H9 (cell line): ENCODE measurements at regions not wholly inside any gene's neighbourhood (a gene's known extent, or its start where the extent isn't known, plus 50 kb on each side); places are given as distances from the start of the nearest gene placed in this dataset.

ENCODE experiments used
- DNase-seq: peaks from one replicate; pipeline ENCODE4 v3.0.0-alpha.2; 2017
- H2AFZ ChIP-seq: one replicate; pipeline ENCODE4 v1.6.1; 2013; ENCODE audit warnings: mild to moderate bottlenecking, low read length, control low read depth, moderate library complexity
- H2AK5ac ChIP-seq: 2 replicates; pipeline ENCODE4 v1.6.1; 2013; ENCODE audit warnings: low read length, control low read depth, mixed read lengths; ENCODE audit not compliant: insufficient read length
- H2BK120ac ChIP-seq: one replicate; pipeline ENCODE4 v1.6.1; 2013; ENCODE audit warnings: low read depth, mild to moderate bottlenecking, low read length, control low read depth, inconsistent platforms; ENCODE audit not compliant: poor library complexity, severe bottlenecking
- H2BK12ac ChIP-seq: 2 replicates; pipeline ENCODE4 v1.6.1; 2013; ENCODE audit warnings: low read length, control low read depth, mixed read lengths, low read depth; ENCODE audit not compliant: insufficient read length
- H2BK15ac ChIP-seq: 2 replicates; pipeline ENCODE4 v1.6.1; 2013; ENCODE audit warnings: low read depth, low read length, control low read depth
- H2BK20ac ChIP-seq: one replicate; pipeline ENCODE4 v1.6.1; 2013; ENCODE audit warnings: low read depth, mild to moderate bottlenecking, low read length, control low read depth, inconsistent platforms; ENCODE audit not compliant: poor library complexity, severe bottlenecking
- H2BK5ac ChIP-seq: 2 replicates; pipeline ENCODE4 v1.6.1; 2013; ENCODE audit warnings: low read length, control low read depth, mixed read lengths; ENCODE audit not compliant: insufficient read length
- H3K14ac ChIP-seq: 2 replicates; pipeline ENCODE4 v1.6.1; 2013; ENCODE audit warnings: low read length, control low read depth; ENCODE audit not compliant: insufficient read depth
- H3K18ac ChIP-seq: 2 replicates; pipeline ENCODE4 v1.6.1; 2013; ENCODE audit warnings: low read depth, mild to moderate bottlenecking, mixed read lengths, low read length, control low read depth; ENCODE audit not compliant: insufficient read length
- H3K23ac ChIP-seq: 2 replicates; pipeline ENCODE4 v1.6.1; 2013; ENCODE audit warnings: low read length, control low read depth, mixed read lengths, low read depth; ENCODE audit not compliant: insufficient read length
- H3K23me2 ChIP-seq: 2 replicates; pipeline ENCODE4 v1.6.1; 2013; ENCODE audit warnings: low read depth, mild to moderate bottlenecking, mixed read lengths, low read length, control low read depth; ENCODE audit not compliant: insufficient read length, poor library complexity, severe bottlenecking
- H3K27ac ChIP-seq: 2 replicates; pipeline ENCODE4 v1.5.1; 2013; ENCODE audit warnings: low read length, control low read depth, mixed read lengths, low read depth; ENCODE audit not compliant: insufficient read length
- H3K27me3 ChIP-seq: 2 replicates; pipeline ENCODE4 v1.6.1; 2013; ENCODE audit warnings: low read length, control low read depth, inconsistent platforms; ENCODE audit not compliant: insufficient read depth
- H3K4ac ChIP-seq: 2 replicates; pipeline ENCODE4 v1.6.1; 2013; ENCODE audit warnings: low read depth, mild to moderate bottlenecking, control low read depth, inconsistent platforms, low read length, moderate library complexity
- H3K4me1 ChIP-seq: 2 replicates; pipeline ENCODE4 v1.6.1; 2013; ENCODE audit warnings: low read length, control low read depth, inconsistent platforms; ENCODE audit not compliant: insufficient read depth
- H3K4me2 ChIP-seq: 2 replicates; pipeline ENCODE4 v1.6.1; 2013; ENCODE audit warnings: low read length, control low read depth, mixed read lengths; ENCODE audit not compliant: insufficient read length, insufficient read depth
- H3K56ac ChIP-seq: 2 replicates; pipeline ENCODE4 v1.6.1; 2013; ENCODE audit warnings: low read depth, mild to moderate bottlenecking, mixed read lengths, low read length, control low read depth; ENCODE audit not compliant: insufficient read length
- H3K79me1 ChIP-seq: 2 replicates; pipeline ENCODE4 v1.6.1; 2013; ENCODE audit warnings: low read depth, mild to moderate bottlenecking, moderate library complexity, low read length, control low read depth, inconsistent platforms; ENCODE audit not compliant: insufficient read depth, poor library complexity, severe bottlenecking
- H3K79me2 ChIP-seq: 2 replicates; pipeline ENCODE4 v1.6.1; 2013; ENCODE audit warnings: low read length, control low read depth, inconsistent platforms; ENCODE audit not compliant: insufficient read depth
- H3K9ac ChIP-seq: 2 replicates; pipeline ENCODE4 v1.6.1; 2013; ENCODE audit warnings: low read length, control low read depth, mixed read lengths; ENCODE audit not compliant: insufficient read length; ENCODE audit errors: extremely low read depth
- H3K9me3 ChIP-seq: one replicate; pipeline ENCODE4 v1.6.1; 2013; ENCODE audit warnings: low read depth, low read length, inconsistent platforms; ENCODE audit not compliant: control insufficient read depth
- H3T11ph ChIP-seq: one replicate; pipeline ENCODE4 v1.6.1; 2013; ENCODE audit warnings: mild to moderate bottlenecking, low read length, control low read depth, inconsistent platforms
- H4K20me1 ChIP-seq: one replicate; pipeline ENCODE4 v1.6.1; 2013; ENCODE audit not compliant: control insufficient read depth, insufficient read length, insufficient read depth
- H4K5ac ChIP-seq: 2 replicates; pipeline ENCODE4 v1.6.1; 2013; ENCODE audit warnings: low read depth, mild to moderate bottlenecking, mixed read lengths, low read length, control low read depth; ENCODE audit not compliant: insufficient read length
- H4K8ac ChIP-seq: replicated peaks from 2 replicates; pipeline ENCODE4 v1.6.1; 2013; ENCODE audit warnings: low read length, control low read depth, mixed read lengths, low read depth; ENCODE audit not compliant: insufficient read length
- H4K91ac ChIP-seq: 2 replicates; pipeline ENCODE4 v1.6.1; 2013; ENCODE audit warnings: low read depth, mild to moderate bottlenecking, moderate library complexity, mixed read lengths, low read length, control low read depth; ENCODE audit not compliant: insufficient read length
- H3K27ac Mint-ChIP-seq, 3 experiments: 2 replicates in 2 of 3; 3 replicates in 1 of 3; pipeline ENCODE4 v1.8.0; 2020 to 2021; ENCODE audit warnings: mixed read lengths in 3 of 3, mild to moderate bottlenecking in 1 of 3, moderate library complexity in 1 of 3
- H3K27me3 Mint-ChIP-seq: 2 replicates; pipeline ENCODE4 v1.8.0; 2021; ENCODE audit warnings: low read depth, mild to moderate bottlenecking, moderate library complexity, mixed read lengths
- H3K36me3 Mint-ChIP-seq, 3 experiments: 2 replicates in 2 of 3; 3 replicates in 1 of 3; pipeline ENCODE4 v1.8.0; 2020 to 2021; ENCODE audit warnings: low read depth in 3 of 3, mixed read lengths in 3 of 3; ENCODE audit not compliant: insufficient read depth in 1 of 3
- H3K4me1 Mint-ChIP-seq, 2 experiments: 2 replicates each; pipeline ENCODE4 v1.8.0; 2020; ENCODE audit warnings: mixed read lengths in 2 of 2
- H3K4me3 Mint-ChIP-seq, 2 experiments: 2 replicates in 1 of 2; 3 replicates in 1 of 2; pipeline ENCODE4 v1.8.0; 2020 to 2021; ENCODE audit warnings: mild to moderate bottlenecking in 2 of 2, mixed read lengths in 2 of 2, moderate library complexity in 1 of 2
- H3K9me3 Mint-ChIP-seq, 2 experiments: 2 replicates in 1 of 2; 3 replicates in 1 of 2; pipeline ENCODE4 v1.8.0; 2020; ENCODE audit warnings: mild to moderate bottlenecking in 2 of 2, mixed read lengths in 2 of 2, moderate library complexity in 1 of 2
- TF ChIP-seq, protein P1 (sequence below): fragments of 200-600 bp; sonication (generic); conservative IDR thresholded peaks from 3 replicates; pipeline ENCODE4 v1.8.0; 2021; ENCODE audit warnings: antibody characterized with exemption, mild to moderate bottlenecking

- no peak overlapping the region for H4K8ac ChIP-seq
- no peaks in the 10 kb centered on the region for H3K9me3 Mint-ChIP-seq
- H2BK5ac ChIP-seq, result no peak overlapping the region
- no peak overlapping the region for H4K91ac ChIP-seq
- H3K79me2 ChIP-seq, result no peaks in the 10 kb centered on the region
- no peak overlapping the region for H2AFZ ChIP-seq
- H3K4me1 Mint-ChIP-seq, result peaks cover 6 to 9% of the 10 kb centered on the region in 2 experiments; a peak in 3 of 4 replicates
- no peak overlapping the region for H3K4me3 Mint-ChIP-seq
- H3K23me2 ChIP-seq, result no peaks in the 10 kb centered on the region
- no peak overlapping the region for H3K18ac ChIP-seq
- no peak for DNase-seq
- H4K5ac ChIP-seq, result no peak overlapping the region
- no peak overlapping the region for H2AK5ac ChIP-seq
- no peaks in the 10 kb centered on the region for H3K36me3 Mint-ChIP-seq
- H3K23ac ChIP-seq, result no peak overlapping the region
- H3K9me3 ChIP-seq, result no peaks in the 10 kb centered on the region
- no peak overlapping the region for H3K14ac ChIP-seq
- no peaks in the 10 kb centered on the region for H3K27me3 ChIP-seq
- H3K9ac ChIP-seq, result no peak overlapping the region
- no peak overlapping the region for H3K56ac ChIP-seq
- H3K79me1 ChIP-seq, result no peaks in the 10 kb centered on the region
- TF ChIP-seq, protein P1, sequence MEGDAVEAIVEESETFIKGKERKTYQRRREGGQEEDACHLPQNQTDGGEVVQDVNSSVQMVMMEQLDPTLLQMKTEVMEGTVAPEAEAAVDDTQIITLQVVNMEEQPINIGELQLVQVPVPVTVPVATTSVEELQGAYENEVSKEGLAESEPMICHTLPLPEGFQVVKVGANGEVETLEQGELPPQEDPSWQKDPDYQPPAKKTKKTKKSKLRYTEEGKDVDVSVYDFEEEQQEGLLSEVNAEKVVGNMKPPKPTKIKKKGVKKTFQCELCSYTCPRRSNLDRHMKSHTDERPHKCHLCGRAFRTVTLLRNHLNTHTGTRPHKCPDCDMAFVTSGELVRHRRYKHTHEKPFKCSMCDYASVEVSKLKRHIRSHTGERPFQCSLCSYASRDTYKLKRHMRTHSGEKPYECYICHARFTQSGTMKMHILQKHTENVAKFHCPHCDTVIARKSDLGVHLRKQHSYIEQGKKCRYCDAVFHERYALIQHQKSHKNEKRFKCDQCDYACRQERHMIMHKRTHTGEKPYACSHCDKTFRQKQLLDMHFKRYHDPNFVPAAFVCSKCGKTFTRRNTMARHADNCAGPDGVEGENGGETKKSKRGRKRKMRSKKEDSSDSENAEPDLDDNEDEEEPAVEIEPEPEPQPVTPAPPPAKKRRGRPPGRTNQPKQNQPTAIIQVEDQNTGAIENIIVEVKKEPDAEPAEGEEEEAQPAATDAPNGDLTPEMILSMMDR, result no peak
- no peak overlapping the region for H3T11ph ChIP-seq
- H2BK15ac ChIP-seq, result no peak overlapping the region
- no peak overlapping the region for H3K4ac ChIP-seq
- no peaks in the 10 kb centered on the region for H3K4me1 ChIP-seq
- H2BK12ac ChIP-seq, result no peak overlapping the region
- H3K27ac Mint-ChIP-seq, result no peak overlapping the region
- H4K20me1 ChIP-seq, result no peaks in the 10 kb centered on the region
- no peak overlapping the region for H2BK20ac ChIP-seq
- no peak overlapping the region for H3K4me2 ChIP-seq
- no peak overlapping the region for H3K27ac ChIP-seq
- no peak overlapping the region for H2BK120ac ChIP-seq
- H3K27me3 Mint-ChIP-seq, result no peaks in the 10 kb centered on the region; the same call in 1 of the 2 replicates
Observed at GRCh38 chr11:27896096-27896495, 195.8 kb upstream of the BDNF start.
